ENCODE measurements at regions not wholly inside any gene's neighbourhood (a gene's known extent, or its start where the extent isn't known, plus 50 kb on each side); places are given as distances from the start of the nearest gene placed in this dataset.

DNA sequence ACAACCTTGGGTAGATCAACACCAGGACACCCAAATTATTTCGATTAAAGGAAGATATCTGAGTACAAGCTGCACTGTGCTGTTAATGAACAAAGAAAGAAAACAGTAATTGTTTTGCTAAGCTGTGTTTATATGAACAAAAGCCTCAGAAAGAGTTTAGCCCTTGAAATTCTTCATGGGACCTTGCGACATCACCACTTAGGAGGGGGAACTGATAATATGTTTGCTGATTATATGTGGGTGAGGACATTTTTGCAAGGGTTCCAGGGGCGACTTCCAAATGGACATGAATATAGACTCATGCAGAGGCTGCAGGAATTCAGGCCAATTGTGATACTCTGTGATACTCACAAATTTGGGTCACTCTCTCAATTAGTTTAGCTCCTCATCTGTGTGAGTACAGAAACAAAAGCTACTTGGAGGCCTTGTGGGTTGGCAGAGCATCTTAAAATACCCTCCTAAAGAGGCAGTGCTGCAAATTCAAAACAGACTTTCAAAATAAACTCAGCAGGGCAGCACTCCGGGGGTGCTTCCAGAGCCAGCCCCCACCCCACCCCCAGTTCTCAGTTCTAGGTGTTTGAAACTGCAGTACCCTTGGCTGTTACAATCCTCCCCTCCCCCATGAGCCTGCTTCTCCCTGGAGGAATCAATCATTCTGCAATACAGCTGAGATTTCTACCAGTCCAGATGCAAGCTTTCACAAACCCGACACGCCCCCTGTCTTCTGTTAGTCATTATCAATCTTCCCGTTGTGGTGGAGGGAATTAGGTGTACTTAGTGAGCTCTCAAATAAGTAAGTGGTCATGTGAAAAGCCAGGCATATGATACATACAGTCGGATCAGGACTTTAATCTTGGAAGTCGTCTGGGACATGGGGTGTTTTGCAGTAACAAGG, 97.0 kb upstream of the MBNL2 start:
- no peak for TF ChIP-seq POLR2A (IDR thresholded peaks at IDR 0.05)
- TF ChIP-seq, protein P1, sequence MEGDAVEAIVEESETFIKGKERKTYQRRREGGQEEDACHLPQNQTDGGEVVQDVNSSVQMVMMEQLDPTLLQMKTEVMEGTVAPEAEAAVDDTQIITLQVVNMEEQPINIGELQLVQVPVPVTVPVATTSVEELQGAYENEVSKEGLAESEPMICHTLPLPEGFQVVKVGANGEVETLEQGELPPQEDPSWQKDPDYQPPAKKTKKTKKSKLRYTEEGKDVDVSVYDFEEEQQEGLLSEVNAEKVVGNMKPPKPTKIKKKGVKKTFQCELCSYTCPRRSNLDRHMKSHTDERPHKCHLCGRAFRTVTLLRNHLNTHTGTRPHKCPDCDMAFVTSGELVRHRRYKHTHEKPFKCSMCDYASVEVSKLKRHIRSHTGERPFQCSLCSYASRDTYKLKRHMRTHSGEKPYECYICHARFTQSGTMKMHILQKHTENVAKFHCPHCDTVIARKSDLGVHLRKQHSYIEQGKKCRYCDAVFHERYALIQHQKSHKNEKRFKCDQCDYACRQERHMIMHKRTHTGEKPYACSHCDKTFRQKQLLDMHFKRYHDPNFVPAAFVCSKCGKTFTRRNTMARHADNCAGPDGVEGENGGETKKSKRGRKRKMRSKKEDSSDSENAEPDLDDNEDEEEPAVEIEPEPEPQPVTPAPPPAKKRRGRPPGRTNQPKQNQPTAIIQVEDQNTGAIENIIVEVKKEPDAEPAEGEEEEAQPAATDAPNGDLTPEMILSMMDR (IDR thresholded peaks at IDR 0.05) = no peak

All from lower leg skin (tissue), 3 donors.